ENCODE measurements at regions not wholly inside any gene's neighbourhood (a gene's known extent, or its start where the extent isn't known, plus 50 kb on each side); places are given as distances from the start of the nearest gene placed in this dataset.

- in situ Hi-C loops (cut with HindIII; ENCODE audit: low pct_unique_long_range_greater_than_20kb, low sequenced_read_pairs), result no loop called here
- DNase-seq (ENCODE audit: low read depth, low spot score), result no peak
These were observed 233.1 kb downstream of the IKZF2 start for GRCh38 chr2:212918336-212918735.

GRCh38 chr2:212915121-212915782 lies 236.2 kb downstream of the IKZF2 start:
- DNase-seq (ENCODE audit: low read depth, low spot score), result no peak
- in situ Hi-C loops (cut with HindIII; ENCODE audit: low pct_unique_long_range_greater_than_20kb, low sequenced_read_pairs), result no loop called here

DNA sequence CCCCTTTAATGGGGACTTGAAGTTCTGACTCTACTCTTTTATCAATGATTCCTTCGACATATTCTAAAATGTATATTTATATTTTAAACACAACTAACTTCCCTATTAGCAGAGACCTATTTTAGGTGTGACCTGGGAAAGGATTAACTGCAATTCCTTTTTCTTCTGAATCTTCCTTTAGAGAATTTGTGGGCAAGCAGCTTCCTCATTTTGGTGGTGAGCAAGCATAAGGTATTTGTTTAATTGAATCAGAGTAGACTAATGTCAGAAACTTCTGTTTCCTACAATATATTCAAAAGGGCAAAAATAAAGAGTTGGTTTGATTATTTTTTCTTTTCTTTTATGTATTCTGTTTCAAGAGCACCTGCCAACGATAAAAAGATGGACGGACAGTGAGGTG lies 237.0 kb downstream of the IKZF2 start:
- in situ Hi-C loops (cut with HindIII; ENCODE audit: low pct_unique_long_range_greater_than_20kb, low sequenced_read_pairs), result no loop called here
- no peak for DNase-seq (ENCODE audit: low read depth, low spot score)

DNA sequence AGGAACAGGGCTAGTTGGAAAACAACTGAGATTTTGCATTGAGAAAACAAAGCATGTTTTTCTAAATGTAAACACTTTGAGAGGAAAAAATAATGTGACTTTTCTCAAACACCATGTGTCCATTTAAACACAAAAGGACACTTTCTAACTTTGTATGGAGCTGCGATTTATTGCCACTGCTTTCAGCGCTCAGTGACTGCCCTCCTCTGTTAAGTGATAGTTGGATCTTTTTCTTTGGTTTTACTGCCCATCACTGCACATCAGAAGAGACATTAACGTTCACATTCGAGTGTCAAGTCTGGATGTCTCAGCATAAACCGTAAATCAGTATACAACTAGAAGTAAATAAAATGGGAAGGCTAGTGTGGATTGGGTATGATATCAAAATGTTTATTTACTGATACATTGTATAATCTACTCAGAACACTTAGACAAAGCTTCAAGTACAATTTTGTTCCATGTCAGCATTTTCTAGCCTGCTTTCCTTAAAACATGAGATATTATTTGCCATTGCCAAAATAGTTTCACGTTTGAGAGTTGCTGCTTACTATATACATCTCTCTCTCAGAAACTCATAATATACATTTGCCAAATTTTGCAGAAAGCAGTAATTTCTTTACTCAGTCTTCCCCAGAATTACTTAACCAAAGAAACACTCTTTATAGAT lies 237.6 kb downstream of the IKZF2 start:
- in situ Hi-C loops (cut with HindIII; ENCODE audit: low pct_unique_long_range_greater_than_20kb, low sequenced_read_pairs), result no loop called here

GRCh38 chr2:212912445-212913103 lies 238.8 kb downstream of the IKZF2 start:
- DNase-seq (ENCODE audit: low read depth, low spot score), result no peak

More for the DNA sequence above, 237.6 kb downstream of the IKZF2 start:
- no peak for DNase-seq (ENCODE audit: low read depth, low spot score)

DNA sequence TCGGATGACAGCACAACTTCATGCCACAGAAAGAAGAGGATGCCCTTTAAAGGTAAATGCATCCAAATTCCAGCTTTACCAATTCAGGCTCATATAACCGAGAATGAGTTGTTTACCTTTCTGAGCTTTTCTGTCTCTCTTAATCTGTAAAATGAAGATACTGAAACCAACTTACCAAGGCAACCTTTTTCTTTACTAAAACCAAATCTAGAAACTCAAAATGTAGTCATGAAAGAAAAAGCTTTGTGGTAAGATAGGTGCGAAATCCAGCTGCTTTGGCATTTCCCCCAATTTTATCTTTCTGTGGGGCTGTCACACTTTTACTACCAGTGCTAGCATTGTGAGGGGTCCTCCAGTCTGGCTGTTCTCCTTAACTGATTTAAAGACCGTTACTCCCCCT lies 240.4 kb downstream of the IKZF2 start:
- in situ Hi-C loops (cut with HindIII; ENCODE audit: low pct_unique_long_range_greater_than_20kb, low sequenced_read_pairs), result no loop called here
- no peak for DNase-seq (ENCODE audit: low read depth, low spot score)

More at GRCh38 chr2:212912445-212913103, 238.8 kb downstream of the IKZF2 start:
- in situ Hi-C loops (cut with HindIII; ENCODE audit: low pct_unique_long_range_greater_than_20kb, low sequenced_read_pairs), result no loop called here

GRCh38 chr2:212908682-212909435 lies 242.6 kb downstream of the IKZF2 start:
- no peak for DNase-seq (ENCODE audit: low read depth, low spot score)
- in situ Hi-C loops (cut with HindIII; ENCODE audit: low pct_unique_long_range_greater_than_20kb, low sequenced_read_pairs), result no loop called here

GRCh38 chr2:212908031-212908430 lies 243.4 kb downstream of the IKZF2 start:
- DNase-seq (ENCODE audit: low read depth, low spot score), result no peak
- in situ Hi-C loops (cut with HindIII; ENCODE audit: low pct_unique_long_range_greater_than_20kb, low sequenced_read_pairs), result no loop called here

DNA sequence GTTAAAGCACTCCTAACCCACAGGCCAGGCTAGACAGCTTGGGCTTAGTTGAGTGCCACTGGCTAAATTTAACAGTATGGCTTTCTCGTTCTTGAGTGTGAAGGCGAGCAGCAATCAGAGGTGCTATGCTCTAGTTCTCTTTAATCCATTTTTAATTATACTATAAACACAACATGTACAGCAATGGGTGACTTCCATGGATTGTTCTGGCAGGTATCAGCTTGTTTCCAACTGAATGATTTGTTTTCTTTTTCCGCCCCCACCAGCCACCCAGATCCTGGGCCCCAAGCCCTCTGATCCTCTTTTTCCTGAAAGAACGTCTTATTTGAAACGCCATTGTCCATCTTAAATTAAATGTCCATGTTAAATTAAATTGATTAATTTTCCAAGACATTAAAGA lies 244.8 kb downstream of the IKZF2 start:
- in situ Hi-C loops (cut with HindIII; ENCODE audit: low pct_unique_long_range_greater_than_20kb, low sequenced_read_pairs), result no loop called here
- no peak for DNase-seq (ENCODE audit: low read depth, low spot score)

DNA sequence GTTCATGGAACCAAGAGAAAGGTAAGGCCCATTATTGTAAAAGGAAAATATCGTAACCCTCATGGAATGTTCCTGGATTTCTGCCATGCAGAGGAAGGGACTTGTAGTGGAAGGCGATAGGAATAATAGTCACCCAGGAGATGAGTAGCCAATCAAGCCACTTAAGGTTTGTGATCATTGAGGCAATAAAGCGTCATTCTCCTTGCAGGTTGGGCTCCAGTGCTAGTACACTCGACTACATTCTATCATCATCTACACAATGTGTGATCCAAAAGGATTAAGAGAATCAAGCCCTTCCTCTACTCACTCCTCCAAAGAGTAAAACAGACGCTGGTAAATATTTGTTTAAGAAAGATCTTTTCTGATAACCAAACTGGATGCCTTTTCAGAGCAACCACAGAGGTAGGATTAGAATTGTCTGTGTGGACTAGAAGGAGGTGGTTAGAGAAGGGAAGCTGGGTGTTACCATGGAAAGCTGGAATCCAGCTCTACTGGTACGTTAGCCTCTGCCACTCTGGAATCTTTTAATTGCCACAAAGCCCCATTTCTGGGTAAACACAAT lies 245.7 kb downstream of the IKZF2 start:
- DNase-seq (ENCODE audit: low read depth, low spot score), result no peak
- in situ Hi-C loops (cut with HindIII; ENCODE audit: low pct_unique_long_range_greater_than_20kb, low sequenced_read_pairs), result no loop called here

DNA sequence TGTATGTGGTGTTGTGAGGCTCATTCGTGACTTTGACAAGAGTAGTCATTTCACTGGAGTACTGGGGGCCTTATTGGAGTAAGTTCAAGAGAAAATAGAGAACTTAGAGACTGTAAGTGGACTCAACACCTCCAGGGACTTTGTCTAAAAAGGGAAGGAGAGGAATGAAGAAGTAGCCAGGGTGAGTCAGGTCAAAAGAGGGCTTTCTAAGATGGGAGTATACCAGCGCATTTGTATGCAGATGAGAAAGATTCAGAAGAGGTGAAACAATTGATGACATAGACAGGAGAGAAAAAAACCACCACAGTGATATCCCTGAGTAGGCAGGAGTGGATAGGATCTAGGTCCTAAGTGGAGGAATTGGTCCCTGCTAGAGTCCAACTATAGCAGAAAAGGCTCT lies 246.8 kb downstream of the IKZF2 start:
- in situ Hi-C loops (cut with HindIII; ENCODE audit: low pct_unique_long_range_greater_than_20kb, low sequenced_read_pairs), result no loop called here
- no peak for DNase-seq (ENCODE audit: low read depth, low spot score)

- in situ Hi-C loops (cut with HindIII; ENCODE audit: low pct_unique_long_range_greater_than_20kb, low sequenced_read_pairs), result no loop called here
- no peak for DNase-seq (ENCODE audit: low read depth, low spot score)
These were observed 248.0 kb downstream of the IKZF2 start for GRCh38 chr2:212903413-212903812.

GRCh38 chr2:212902421-212902820 lies 249.0 kb downstream of the IKZF2 start:
- no peak for DNase-seq (ENCODE audit: low read depth, low spot score)
- in situ Hi-C loops (cut with HindIII; ENCODE audit: low pct_unique_long_range_greater_than_20kb, low sequenced_read_pairs), result no loop called here

DNA sequence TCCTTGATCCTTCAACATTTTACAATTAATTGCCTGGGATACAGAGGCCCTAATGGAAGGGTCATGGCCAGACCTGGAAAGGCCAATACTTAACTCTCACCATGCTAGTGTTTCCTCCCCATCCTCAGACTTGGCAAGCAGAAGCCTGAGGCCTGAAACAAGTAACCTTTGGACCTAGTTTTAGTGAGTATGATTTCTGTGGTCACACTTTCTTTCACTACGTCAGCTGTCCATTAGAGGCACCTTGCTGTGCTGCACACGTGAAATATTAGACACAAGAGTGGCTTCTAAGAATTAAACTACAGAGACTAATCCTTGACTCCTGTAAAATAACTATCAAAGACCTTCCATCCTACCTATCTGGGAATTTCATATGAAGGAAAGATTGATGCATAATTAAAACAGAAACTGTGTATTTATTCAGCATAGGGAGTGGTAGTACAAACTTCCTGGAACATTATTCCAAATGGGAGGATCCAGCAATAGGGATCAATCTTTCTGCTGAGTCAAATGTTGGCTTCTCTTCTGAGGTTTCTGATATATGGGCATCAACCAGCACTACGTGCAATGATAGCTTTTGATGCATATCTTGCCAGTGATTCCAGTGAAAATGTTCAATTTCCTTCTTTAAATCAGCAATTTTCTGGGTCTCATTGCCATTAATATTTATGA lies 249.7 kb downstream of the IKZF2 start:
- no peak for DNase-seq (ENCODE audit: low read depth, low spot score)
- in situ Hi-C loops (cut with HindIII; ENCODE audit: low pct_unique_long_range_greater_than_20kb, low sequenced_read_pairs), result no loop called here

- in situ Hi-C loops (cut with HindIII; ENCODE audit: low pct_unique_long_range_greater_than_20kb, low sequenced_read_pairs), result no loop called here
- DNase-seq (ENCODE audit: low read depth, low spot score), result no peak
These were observed 250.7 kb downstream of the IKZF2 start for GRCh38 chr2:212900715-212901114.

DNA sequence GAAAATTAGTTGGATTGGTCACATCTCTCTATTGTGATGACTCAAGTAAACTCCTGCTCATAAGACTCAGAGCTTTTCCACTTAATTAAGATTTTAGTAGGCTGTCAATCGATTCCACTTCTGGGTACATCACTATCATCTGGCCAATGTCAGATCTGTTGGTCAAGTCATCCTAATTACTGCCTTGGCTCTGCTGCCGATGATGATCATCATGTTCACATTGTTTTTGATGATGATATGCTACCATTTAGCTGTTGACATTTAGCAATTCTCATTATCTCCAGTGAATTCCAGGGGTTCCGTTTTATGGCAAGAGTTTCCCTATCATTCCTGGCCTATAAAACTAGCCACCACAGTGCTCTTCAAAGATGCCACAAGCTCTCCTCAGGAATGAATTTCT lies 253.4 kb downstream of the IKZF2 start:
- in situ Hi-C loops (cut with HindIII; ENCODE audit: low pct_unique_long_range_greater_than_20kb, low sequenced_read_pairs), result no loop called here

GRCh38 chr2:212897296-212897695 lies 254.1 kb downstream of the IKZF2 start:
- DNase-seq (ENCODE audit: low read depth, low spot score), result no peak
- in situ Hi-C loops (cut with HindIII; ENCODE audit: low pct_unique_long_range_greater_than_20kb, low sequenced_read_pairs), result no loop called here

More for the DNA sequence above, 253.4 kb downstream of the IKZF2 start:
- no peak for DNase-seq (ENCODE audit: low read depth, low spot score)
